Putamen (tissue), 1 donor: ENCODE measurements at regions not wholly inside any gene's neighbourhood (a gene's known extent, or its start where the extent isn't known, plus 50 kb on each side); places are given as distances from the start of the nearest gene placed in this dataset.
"Not testable (repeated sequence)": the region's sequence is repeated elsewhere in the genome, so short reads cannot be mapped to it uniquely, and the experiment has no call there.

Source experiments
- DNase-seq: peaks from one replicate; pipeline ENCODE4 v3.0.0-alpha.2; 2016; ENCODE audit warnings: low spot score

DNA sequence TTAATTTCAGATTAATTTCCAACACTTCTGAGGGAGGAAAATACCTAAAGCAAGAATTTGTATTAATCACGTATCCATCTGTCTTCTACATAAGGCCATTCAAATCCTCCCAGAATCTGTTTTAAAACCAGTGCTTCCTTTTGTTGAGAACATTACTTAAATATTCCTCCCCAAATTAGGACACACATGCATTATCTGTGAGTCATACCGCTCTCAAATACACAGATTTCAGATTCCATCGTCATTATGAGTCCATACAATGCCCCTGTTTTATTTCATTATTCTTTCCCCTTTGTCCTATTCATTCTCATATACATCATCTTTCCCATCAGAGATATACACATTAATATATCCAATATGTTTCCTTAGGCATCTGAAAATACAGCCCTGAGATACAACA, 57.3 kb upstream of the PRSS12 start:
- DNase-seq: no peak

DNA sequence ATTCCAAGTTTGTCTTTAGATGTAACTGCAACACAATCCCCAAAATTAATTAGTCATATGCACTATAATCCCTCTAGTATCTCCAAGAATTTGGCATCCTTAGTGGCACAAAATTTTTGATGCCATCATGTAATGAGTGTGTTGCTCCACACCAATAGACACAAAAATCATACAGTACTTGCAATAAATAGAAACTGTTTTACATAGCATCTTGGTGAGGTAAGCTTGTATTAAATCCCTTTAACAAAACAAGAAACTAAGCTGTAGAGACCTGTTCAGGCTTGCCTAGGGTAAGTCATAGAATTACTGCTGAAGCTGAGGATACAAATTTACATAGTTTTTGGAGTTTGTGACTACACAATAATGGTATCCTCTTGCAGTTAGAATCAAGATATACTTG, 64.5 kb upstream of the PRSS12 start:
- DNase-seq: no peak

DNA sequence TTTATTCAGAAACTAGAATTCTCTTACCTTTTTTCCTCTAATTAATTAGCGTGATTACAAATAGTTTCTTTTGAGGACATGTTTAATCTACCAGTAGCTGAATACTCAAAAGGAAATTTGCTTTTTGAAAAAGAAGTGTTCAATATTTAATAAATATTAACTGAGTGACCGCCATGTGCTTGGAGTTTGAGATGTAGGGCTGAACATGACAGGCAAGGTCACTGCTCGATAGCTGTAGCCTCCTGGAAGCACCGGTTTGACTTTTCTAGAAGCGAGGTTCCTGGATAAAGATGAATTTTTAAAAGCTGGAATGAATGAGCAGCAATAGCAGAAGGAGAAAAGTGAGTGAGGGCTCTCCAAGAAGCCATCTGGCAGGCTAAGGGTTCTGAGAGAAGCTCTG, 65.0 kb upstream of the PRSS12 start:
- not testable (repeated sequence) for DNase-seq

DNA sequence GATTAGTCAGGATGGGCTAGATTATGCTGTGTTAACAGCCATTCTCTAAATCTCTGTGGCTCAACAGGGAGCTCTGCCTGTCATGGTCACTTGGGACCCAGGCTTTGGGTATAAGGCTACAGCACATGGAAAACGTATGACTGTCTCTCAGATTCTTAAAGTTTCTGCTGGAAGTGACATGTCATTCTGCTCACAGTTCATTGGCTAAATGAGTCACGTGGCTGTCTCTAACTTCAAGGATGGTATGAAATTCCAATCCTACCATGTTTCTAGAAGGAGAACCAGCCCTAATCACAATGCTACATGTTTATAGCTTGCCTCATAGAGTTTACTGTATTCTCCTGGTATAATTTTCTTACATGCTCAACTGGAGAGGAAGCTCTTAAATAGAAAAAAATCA, 65.6 kb upstream of the PRSS12 start:
- DNase-seq: not testable (repeated sequence)

DNA sequence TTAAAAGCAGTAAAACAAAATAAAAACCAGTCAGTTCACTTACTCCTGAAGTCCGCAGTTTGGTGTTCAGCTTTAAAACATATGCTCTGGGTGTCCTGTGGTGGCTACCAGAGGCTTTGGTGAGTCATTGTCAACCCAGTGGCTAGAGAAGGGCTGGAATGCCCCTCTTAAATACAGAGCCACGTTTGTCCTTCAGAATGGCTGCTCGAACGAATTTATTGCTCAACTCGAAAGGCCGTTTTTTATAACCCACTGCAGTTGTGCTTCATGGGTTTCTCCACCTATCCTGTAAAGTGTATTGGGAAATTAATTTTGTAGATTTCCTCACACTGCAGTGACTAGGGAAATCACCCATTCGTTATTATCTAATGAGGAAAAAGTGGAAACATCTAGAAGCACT, 66.8 kb upstream of the PRSS12 start:
- DNase-seq: not testable (repeated sequence)

DNA sequence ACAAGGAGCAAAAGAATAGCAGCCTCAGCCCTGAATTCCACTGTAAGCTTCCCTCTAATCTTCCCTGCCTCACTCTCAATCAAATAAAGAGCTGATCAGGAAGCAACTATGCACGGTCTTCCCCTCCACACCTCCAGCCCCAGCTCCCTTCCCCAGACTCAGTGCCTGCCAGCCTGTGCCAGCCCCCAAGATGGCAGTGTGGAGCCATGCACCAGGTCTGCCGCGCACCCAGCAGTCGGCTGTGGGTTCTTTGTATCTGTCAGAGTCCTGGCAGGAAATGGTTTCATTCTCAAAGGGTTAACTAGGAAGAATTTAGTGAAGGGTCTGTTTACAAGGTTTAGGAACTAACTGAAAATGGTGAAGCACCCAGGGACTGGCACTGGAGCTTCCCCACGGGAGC, 71.3 kb upstream of the PRSS12 start:
- DNase-seq: not testable (repeated sequence)

DNA sequence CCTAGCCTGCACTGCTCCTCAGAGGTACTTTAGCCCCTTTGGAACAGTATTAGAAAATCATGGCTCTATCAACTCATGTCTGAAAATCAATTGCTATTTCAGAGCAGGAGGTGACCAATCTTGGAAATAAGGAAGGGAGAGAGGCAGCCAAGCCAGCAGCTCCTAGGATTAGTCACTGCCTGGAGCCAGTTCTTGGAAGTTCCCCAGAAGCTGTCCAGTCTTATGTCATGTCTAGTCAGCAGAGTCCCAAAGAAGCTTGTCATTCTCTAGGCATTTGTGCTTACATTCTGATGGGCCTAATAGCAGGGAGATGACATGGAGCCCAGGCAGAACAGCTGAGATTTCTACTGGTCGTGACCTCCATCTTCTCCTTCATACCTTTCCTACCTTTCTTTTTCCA, 76.1 kb upstream of the PRSS12 start:
- not testable (repeated sequence) for DNase-seq

DNA sequence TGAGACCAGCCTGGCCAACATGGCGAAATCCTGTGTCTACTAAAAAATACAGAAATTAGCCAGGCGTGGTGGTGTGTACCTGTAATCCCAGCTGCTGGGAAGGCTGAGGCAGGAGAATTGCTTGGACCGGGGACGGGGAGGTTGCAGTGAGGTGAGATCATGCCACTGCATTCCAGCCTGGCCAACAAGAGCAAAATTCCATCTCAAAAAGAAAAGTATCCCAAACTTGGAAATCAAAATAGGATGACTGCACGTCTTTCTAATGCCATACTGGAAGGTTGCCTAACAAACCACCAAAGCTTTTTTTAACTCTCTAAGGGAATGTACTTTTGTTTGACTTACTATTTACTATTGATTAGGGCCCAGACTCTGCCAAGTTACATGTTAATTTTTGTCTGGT, 79.6 kb upstream of the PRSS12 start:
- DNase-seq: not testable (repeated sequence)

DNA sequence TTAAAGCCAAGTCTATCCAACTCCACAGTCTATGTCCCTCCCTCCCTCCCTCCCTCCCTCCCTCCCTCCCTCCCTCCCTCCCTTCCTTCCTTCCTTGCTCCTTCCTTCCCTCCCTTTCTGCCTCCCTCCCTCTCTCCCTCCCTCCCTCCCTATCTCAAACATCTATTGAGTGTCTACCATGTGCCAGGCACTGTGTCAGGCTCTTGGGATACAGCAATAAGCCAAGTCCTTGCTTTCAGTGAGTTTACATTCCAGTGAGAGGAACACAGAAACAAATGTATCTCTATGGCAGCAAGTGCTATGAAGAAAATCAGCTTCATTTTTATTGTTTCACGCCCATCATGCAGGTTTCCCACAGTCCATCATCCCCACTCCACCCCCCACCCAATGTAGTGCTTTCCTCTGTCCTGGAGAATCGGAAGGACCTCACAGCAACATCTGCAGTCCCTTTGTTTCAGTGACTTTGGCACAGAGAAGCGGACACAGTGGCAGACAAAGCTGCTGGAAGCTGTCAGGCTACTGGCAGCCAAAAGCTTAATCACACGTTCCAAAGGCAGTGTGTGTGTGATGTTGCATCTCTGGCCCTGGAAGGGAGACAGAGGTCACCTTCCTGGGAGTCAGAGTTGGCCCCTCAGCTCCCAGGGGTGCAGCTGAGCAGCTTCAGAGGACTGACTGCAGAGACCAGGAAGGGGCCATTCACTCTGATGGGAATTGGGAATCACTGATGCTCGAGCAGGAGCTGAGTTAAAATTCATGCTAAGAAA, 81.0 kb upstream of the PRSS12 start:
- not testable (repeated sequence) for DNase-seq

DNA sequence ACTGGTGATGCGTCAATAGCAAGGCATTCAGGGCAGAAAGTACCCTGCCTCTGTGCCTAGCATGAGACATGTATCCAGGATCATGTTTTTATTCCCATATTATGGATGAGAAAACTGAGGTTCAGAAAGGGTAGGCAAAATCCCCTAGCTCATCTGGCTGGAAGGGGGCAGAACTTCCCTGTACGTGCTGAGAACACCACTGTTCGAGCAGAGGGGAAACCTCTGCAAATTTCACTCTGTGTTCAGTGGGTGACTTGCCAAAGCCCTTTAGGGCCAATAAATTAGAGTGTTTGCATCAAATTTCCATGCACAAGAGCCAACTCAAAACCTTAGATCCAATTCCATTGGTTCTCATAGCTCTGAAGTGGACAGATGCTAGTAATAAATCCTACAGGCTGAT, 82.6 kb upstream of the PRSS12 start:
- not testable (repeated sequence) for DNase-seq

DNA sequence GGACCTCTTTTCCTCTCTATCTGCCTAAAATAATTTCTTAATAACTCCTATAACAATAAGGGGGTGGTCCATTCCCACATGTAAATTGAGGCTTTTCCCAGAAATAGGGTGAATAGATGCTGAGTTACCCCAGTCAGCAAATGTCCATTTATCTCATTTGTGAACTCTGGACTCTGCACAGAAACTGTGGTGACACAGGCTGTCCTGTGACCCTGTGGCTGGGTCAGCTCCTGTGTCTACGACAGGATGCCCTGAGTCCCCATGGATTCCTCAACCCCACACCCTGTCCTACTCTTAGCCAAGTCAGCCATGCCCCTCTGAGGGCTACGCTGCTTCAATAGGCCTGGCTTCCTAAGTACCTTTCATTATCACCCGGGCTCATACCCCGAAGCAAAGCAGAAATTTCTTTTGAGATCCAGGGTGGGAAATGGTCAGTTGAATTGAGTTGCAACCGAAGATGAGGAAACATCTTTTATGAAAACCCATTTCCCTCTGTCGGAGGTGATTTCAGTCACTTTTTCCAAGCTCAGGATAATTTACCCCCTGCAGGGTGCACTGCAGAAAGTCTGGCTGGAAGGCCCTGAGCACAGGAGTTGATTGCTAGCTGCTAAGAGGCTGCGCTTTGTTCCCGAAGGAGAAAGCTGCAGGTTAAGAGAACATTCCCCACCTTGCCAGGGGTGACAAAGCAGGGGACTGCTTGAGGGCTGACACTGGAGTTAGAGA, 89.5 kb upstream of the PRSS12 start:
- DNase-seq: not testable (repeated sequence)

DNA sequence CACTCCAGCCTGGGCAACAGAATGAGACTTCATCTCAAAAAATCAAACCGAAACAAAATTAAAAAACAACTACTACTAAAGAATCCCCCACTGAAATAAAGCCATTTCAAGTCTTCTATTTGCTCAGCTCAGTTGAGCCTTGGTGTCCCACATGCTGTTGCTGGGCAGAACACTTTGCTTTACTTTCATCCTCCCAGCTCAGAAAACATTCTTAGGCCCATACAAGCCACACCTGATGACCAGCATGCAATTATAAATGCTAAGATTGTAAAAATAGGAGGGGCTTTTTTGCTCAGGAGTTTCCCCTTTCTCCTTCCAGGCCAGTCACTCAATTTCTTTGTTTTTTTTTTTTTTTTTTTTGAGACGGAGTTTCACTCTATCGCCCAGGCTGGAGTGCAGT, 94.6 kb upstream of the PRSS12 start:
- not testable (repeated sequence) for DNase-seq

DNA sequence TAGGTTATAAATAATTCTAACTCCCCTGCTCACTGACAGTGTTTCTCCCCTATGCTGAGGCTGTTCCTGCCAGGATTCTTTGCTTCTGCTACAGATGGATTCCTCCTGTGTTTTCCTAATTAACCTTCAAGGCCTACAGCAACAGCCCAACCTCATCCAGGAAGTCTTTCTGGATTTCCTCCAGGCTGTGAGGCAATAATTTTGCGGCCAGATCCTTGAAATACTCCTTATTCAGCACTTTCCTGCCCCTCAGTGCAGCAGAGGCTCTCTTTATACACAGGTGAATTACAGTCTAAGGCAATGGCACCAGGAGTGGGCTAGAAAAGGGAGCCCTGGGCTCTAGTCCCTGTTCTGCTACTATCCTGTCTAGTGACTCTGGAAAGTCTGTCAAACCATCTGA, 102.1 kb upstream of the PRSS12 start:
- DNase-seq: not testable (repeated sequence)

DNA sequence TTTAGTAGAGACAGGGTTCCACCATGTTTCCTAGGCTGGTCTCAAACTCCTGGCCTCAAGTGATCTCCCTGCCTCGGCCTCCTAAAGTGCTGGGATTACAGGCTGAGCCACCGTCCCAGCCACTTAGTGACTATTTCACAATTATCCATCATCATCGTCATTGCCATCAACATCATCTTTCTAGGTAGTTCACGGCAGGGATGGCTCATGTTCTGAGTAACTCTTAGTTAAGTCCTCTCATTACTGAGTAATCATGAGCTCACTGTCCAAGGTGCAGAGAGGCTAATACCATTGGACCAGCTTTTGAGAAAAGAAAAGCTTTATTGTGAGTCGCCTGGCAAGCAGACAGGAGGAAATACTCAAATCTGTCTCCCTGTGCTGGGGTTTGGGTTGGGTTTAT, 108.6 kb upstream of the PRSS12 start:
- DNase-seq: not testable (repeated sequence)

DNA sequence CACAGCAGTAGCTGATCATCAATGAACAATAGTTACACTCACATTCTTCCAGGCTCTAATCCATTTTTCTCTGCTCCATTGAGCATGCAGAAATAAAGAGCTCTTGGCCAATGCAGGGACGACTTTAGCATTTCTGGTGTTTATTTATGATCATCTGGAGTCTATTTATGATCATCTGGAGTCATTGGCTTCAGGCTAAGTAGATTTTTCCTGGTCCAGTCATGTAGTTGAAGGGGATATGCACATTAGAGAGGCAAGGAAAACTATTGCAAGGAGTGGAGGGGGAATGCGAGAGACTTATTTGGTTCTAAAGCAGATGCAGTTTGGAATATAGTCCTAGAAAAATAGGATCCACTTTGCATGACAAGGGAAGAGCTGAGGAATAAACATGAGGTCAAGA, 113.0 kb upstream of the PRSS12 start:
- DNase-seq: not testable (repeated sequence)

DNA sequence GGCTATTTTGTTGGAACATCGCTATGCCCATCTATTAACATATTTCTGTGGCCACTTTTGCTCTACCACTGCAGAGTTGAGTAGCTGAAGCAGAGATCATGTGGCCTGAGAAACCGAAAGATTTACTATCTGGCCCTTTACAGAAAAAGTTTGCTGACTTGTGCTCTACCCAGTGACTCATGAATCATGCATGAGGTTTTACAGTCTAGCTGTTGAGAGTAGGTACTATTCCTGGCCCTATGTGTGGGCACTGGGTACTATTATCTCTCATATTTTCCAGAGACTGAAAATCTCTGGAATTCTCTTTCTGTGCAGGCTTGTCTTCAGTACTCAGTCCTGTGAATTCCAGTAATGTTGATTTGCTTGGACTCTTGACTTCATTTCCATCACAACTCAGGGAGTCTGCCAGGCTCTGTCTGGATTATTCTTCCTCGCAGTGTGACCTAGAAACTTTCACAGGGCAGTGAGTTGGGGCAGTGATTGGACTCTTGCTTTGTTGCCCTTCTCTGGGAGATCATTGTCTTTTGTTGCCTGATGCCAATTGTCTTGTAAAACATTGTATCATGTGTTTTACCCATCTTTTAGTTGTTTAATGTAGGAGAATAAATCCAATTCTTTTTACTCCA, 121.3 kb upstream of the PRSS12 start:
- DNase-seq: not testable (repeated sequence)

DNA sequence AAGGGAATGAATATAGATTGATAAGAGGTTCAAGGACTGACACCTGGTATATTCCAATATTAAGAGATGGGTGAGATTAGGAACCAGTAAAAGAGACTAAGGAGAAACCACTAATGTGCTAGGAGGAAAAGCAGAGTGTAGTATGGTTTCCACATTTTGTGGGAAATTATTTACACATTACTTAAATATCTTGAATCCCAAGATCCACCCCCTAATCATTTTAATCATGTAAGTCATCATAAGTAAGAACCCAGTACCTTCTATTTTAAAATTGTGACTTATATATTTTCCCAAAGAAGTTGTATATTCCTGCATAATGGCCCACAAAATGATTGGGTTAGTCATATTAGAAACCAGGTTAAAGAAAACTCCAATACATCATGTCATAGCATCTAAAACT, 122.0 kb upstream of the PRSS12 start:
- DNase-seq: not testable (repeated sequence)

DNA sequence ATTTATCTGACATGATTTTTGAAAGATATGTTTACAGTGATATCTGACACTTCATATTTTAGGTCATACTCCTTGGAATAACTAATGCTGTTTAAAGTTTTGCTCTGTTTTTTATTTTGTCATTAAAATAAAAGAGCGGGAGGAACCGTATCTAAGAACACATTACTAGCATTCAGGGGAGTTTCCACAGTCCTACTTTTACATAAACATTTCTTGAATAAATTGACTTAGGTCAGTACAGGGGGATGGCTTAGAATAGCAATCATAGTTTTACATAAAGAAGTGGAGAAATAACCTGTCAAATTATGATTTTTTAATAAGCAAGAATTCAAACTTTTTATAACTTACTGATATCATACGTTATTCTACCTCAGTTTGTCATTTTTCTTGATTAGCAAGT, 123.1 kb upstream of the PRSS12 start:
- not testable (repeated sequence) for DNase-seq

DNA sequence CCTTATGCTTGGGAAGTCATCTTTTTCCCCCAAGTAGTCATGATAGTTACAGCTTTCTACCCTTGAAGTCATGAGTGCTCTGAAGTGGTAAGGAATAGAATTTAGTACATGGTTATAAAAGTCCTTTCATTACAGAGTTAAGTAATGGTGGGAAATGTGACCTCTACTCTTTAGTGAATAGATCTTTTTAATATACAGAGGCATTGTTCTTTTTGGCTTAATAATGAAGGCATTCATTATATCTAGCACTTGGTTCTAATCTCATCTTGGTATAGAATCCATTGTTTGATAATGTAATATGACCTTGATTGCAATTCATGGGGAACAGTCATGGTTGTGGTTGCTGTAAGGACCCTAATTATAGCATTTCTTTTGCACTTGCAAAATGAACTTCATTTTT, 125.0 kb upstream of the PRSS12 start:
- DNase-seq: not testable (repeated sequence)

DNA sequence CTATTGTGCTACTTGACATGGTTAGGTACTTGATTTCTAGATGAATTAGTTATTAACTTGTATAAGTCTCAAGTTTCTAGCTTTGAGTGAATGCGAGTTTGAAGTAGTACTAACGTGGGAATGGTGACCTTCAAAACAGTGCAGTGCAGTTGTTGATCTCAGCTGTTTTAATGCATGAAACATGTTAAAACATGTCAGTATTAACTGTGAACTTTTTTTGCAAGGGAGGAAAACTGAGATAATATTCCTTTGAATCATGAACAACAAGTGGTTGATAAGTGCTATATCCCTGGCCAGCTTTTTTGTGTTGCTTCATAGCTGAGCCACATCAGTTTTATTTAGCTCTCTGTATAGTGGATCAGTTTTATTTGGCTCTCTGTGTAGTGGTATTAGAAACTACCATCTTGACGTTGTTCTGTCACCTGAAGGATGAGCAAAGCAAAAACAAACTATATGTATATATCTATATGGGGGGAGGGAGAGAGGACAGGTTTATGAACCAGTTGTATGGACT, 133.1 kb upstream of the PRSS12 start:
- not testable (repeated sequence) for DNase-seq

DNA sequence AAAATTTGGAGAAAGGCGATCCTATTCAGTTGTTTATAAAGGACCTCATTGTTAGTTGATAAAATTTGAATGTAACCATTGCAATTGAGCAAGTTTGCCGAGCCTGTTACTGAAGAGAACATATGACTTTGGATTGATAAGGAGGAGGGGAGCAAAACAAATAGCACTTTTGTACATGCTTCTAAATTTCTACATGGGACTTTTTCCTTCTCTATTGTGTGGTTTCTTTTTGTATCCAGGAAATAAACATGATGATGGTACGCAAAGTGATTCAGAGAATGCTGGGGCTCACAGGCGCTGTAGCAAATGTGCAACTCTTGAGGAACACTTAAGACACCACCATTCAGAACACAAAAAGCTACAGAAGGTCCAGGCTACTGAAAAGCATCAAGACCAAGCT, 140.2 kb upstream of the PRSS12 start:
- DNase-seq: not testable (repeated sequence)

DNA sequence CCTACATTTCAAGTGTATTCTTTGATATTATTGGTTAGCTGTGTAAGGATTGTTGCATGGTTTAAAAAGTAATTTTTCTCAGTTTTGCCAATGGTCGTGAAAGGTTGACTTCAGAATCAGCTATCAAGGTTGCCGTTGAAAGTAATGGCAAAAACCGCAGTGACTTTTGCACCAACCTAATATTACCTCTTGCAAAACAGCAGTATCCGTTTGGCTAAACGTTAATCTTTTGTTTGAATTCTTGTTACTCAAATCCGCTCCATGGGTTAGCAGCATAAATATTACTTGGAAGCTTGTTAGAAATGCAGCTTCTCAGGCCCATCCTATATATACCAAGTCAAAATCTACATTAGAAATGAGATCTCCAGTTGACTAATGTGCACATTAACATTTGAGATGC, 141.6 kb upstream of the PRSS12 start:
- DNase-seq: not testable (repeated sequence)

DNA sequence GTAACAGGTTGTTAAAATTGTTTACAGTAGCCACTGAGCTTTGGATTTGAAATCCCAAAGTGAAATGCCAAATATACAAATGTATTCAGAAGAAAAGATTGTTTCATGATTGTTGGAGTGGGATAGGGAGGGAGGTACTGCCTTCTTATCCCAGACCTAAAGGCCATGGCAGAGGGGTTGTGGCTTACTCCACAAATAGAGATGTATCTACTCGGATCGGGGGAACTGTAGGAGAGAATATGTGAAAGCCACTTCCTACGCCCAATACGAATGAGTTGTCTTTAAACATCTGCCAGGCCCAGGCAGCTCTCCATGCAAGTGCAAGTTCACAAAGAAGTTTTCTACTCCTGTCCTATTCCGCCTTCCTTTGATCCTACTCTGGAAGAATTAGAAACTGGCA, 150.2 kb upstream of the PRSS12 start:
- not testable (repeated sequence) for DNase-seq
